Fibroblast of lung (primary cell): ENCODE measurements at regions not wholly inside any gene's neighbourhood (a gene's known extent, or its start where the extent isn't known, plus 50 kb on each side); places are given as distances from the start of the nearest gene placed in this dataset.

ENCODE experiments used
- DNase-seq, 2 donors: peaks; one replicate each; pipeline versions ENCODE4 v3.0.0 to v3.0.0-alpha.2; 2010; ENCODE audit warnings: low read depth in 2 of 2
- H2AFZ ChIP-seq: 2 replicates; pipeline ENCODE4 v1.5.1; 2012; ENCODE audit warnings: low read length, control low read depth, inconsistent platforms
- H3K27ac ChIP-seq: 2 replicates; pipeline ENCODE4 v1.5.1; 2011; ENCODE audit warnings: low read length, control low read depth; ENCODE audit not compliant: insufficient read depth
- H3K27me3 ChIP-seq: 2 replicates; pipeline ENCODE4 v1.5.1; 2011; ENCODE audit warnings: mild to moderate bottlenecking, low read length; ENCODE audit not compliant: control insufficient read depth, insufficient read depth
- H3K36me3 ChIP-seq: 2 replicates; pipeline ENCODE4 v1.5.1; 2011; ENCODE audit warnings: low read length; ENCODE audit not compliant: control insufficient read depth, insufficient read depth
- H3K4me1 ChIP-seq: 2 replicates; pipeline ENCODE4 v1.5.1; 2011; ENCODE audit warnings: low read length; ENCODE audit not compliant: control insufficient read depth, insufficient read depth; ENCODE audit errors: extremely low read depth
- H3K4me2 ChIP-seq: 2 replicates; pipeline ENCODE4 v1.5.1; 2011; ENCODE audit warnings: low read length, control low read depth; ENCODE audit not compliant: insufficient read depth; ENCODE audit errors: extremely low read depth
- H3K4me3 ChIP-seq, 4 experiments: fragments of 200-600 bp in 1 of 4; sonication (generic) in 1 of 4; replicated peaks in 1 of 4; 2 replicates each; pipeline ENCODE4 v1.5.1; 2011 to 2016; ENCODE audit warnings: low read length in 4 of 4, low read depth in 3 of 4, mild to moderate bottlenecking in 3 of 4, control low read depth in 2 of 4, inconsistent platforms in 1 of 4, mixed read lengths in 1 of 4; ENCODE audit not compliant: insufficient read depth in 1 of 4; ENCODE audit errors: control extremely low read depth in 1 of 4
- H3K79me2 ChIP-seq: 2 replicates; pipeline ENCODE4 v1.5.1; 2012; ENCODE audit warnings: mild to moderate bottlenecking, low read length, inconsistent platforms; ENCODE audit not compliant: control insufficient read depth, insufficient read depth
- H3K9ac ChIP-seq: 2 replicates; pipeline ENCODE4 v1.5.1; 2011; ENCODE audit warnings: mild to moderate bottlenecking, low read length, control low read depth; ENCODE audit not compliant: insufficient read depth
- H3K9me3 ChIP-seq: 2 replicates; pipeline ENCODE4 v1.5.1; 2012; ENCODE audit warnings: low read depth, low read length; ENCODE audit not compliant: control insufficient read depth, insufficient read depth
- H4K20me1 ChIP-seq: 2 replicates; pipeline ENCODE4 v1.5.1; 2011; ENCODE audit warnings: low read length; ENCODE audit not compliant: control insufficient read depth, insufficient read depth; ENCODE audit errors: extremely low read depth
- EZH2 ChIP-seq: IDR thresholded peaks from 2 replicates; pipeline ENCODE4 v1.5.1; 2012; ENCODE audit warnings: low read length, control low read depth, mild to moderate bottlenecking; ENCODE audit errors: missing control alignments
- TF ChIP-seq, protein P1 (sequence below), 2 donors: IDR thresholded peaks in 1 of 2; conservative IDR thresholded peaks in 1 of 2; 1 replicate in 1 of 2; 2 replicates in 1 of 2; pipeline ENCODE4 v1.5.1; 2011 to 2012; ENCODE audit warnings: low read length in 2 of 2, control low read depth in 1 of 2, inconsistent platforms in 1 of 2, low read depth in 1 of 2, mild to moderate bottlenecking in 1 of 2

DNA sequence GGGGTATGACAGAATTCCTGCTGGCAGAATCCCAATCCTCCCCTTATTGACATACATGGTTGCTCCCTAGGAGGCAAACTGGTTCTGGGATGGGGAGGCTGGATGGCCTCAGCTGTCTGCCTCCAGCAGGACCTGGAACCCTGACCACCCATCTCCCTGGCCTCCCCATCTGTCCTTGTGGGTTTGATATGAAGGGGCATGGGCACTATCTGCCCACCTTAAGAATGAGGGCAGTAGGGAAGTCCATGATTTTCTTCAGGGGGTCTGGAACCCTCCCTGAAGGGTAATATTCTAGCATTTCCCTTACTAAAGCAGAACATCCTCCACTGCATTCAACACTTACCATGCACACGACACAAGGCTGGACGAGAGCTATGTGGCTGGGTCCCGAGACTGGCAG lies 113.6 kb downstream of the VAPA start:
- no peak overlapping the region for H3K27ac ChIP-seq
- no peak for DNase-seq
- H2AFZ ChIP-seq, result no peak overlapping the region
- H4K20me1 ChIP-seq, result no peaks in the 10 kb centered on the region
- no peak overlapping the region for H3K4me2 ChIP-seq
- no peak for TF ChIP-seq EZH2
- TF ChIP-seq, protein P1, sequence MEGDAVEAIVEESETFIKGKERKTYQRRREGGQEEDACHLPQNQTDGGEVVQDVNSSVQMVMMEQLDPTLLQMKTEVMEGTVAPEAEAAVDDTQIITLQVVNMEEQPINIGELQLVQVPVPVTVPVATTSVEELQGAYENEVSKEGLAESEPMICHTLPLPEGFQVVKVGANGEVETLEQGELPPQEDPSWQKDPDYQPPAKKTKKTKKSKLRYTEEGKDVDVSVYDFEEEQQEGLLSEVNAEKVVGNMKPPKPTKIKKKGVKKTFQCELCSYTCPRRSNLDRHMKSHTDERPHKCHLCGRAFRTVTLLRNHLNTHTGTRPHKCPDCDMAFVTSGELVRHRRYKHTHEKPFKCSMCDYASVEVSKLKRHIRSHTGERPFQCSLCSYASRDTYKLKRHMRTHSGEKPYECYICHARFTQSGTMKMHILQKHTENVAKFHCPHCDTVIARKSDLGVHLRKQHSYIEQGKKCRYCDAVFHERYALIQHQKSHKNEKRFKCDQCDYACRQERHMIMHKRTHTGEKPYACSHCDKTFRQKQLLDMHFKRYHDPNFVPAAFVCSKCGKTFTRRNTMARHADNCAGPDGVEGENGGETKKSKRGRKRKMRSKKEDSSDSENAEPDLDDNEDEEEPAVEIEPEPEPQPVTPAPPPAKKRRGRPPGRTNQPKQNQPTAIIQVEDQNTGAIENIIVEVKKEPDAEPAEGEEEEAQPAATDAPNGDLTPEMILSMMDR (conservative IDR thresholded peaks at IDR 0.05 in 1 of 2, IDR thresholded peaks at IDR 0.05 in 1 of 2; ENCODE audit: low read depth in 1 of 2, low read length in 2 of 2), result no peak
- no peaks in the 10 kb centered on the region for H3K27me3 ChIP-seq
- no peaks in the 10 kb centered on the region for H3K9me3 ChIP-seq
- H3K4me1 ChIP-seq, result no peaks in the 10 kb centered on the region
- H3K4me3 ChIP-seq, result no peak overlapping the region
- H3K36me3 ChIP-seq, result no peaks in the 10 kb centered on the region
- H3K9ac ChIP-seq, result no peak overlapping the region
- no peaks in the 10 kb centered on the region for H3K79me2 ChIP-seq

GRCh38 chr18:10029711-10030110 lies 115.9 kb downstream of the VAPA start:
- Histone ChIP-seq H3K27ac (no peak overlapping the region), H3K79me2 (no peaks in the 10 kb centered on the region), H3K4me2 (no peak overlapping the region), H3K36me3 (no peaks in the 10 kb centered on the region), H3K27me3 (no peaks in the 10 kb centered on the region), H3K9me3 (no peaks in the 10 kb centered on the region), H3K4me1 (no peaks in the 10 kb centered on the region), H3K4me3 (no peak overlapping the region), H3K9ac (no peak overlapping the region), H2AFZ (no peak overlapping the region), H4K20me1 (no peaks in the 10 kb centered on the region)
- no peak for DNase-seq
- TF ChIP-seq, protein P1 (conservative IDR thresholded peaks at IDR 0.05 in 1 of 2, IDR thresholded peaks at IDR 0.05 in 1 of 2; ENCODE audit: low read depth in 1 of 2, low read length in 2 of 2), result no peak

DNA sequence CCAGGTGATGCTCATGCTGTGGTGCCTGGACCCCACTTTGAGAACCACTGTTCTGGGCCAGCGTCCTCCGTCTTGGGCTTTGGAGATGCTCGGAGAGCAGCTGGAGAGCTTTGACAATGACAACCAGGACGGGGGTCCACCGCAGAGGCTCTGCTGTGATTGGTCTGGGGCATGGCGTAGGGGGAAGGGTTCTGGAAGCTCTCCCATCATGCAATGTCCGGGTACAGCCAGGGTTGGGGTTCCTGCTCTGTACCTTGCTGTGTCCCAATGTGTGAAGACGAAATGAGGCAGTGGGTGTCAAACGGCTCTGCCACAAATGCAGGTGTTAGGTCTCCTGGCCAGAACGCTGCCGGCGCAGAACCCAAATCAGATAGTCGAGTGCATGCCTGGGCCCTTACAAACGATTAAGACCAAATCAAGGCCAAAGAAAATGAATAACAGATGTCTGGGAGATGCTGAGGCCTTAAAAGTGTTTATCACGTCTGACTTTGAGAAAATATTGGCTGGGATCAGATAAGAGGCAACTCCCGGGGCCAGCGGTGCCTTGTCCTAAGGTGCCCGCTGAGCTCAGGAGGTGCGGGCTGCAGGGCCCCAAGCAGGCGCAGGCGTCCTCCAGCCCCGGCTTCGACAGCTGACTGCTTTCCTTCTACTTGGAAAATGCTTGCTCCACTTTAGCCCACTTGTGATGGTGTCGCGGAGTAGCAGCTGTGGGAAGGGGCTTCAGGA lies 117.2 kb downstream of the VAPA start:
- Histone ChIP-seq H3K27ac (no peak overlapping the region), H3K9me3 (no peaks in the 10 kb centered on the region), H4K20me1 (no peaks in the 10 kb centered on the region), H3K4me3 (no peak overlapping the region), H3K79me2 (no peaks in the 10 kb centered on the region), H3K4me2 (no peak overlapping the region), H3K4me1 (peaks cover 3% of the 10 kb centered on the region), H3K27me3 (no peaks in the 10 kb centered on the region), H3K9ac (no peak overlapping the region), H3K36me3 (no peaks in the 10 kb centered on the region), H2AFZ (no peak overlapping the region)
- DNase-seq, result no peak
- TF ChIP-seq EZH2, result no peak
- TF ChIP-seq, protein P1 (conservative IDR thresholded peaks at IDR 0.05 in 1 of 2, IDR thresholded peaks at IDR 0.05 in 1 of 2; ENCODE audit: low read depth in 1 of 2, low read length in 2 of 2), result no peak
